A549 (cell line): ENCODE measurements at regions not wholly inside any gene's neighbourhood (a gene's known extent, or its start where the extent isn't known, plus 50 kb on each side); places are given as distances from the start of the nearest gene placed in this dataset.

Experiments used
- ATAC-seq, 2 experiments: fragments of 200-7000 bp in 1 of 2; fragments of >200 bp in 1 of 2; cut with Nextera tagmentation in 1 of 2; cut with Tn5 transposase in 1 of 2; 3 replicates each; pipeline versions ENCODE4 v1.8.0 to v1.9.1; 2018 to 2020; ENCODE audit warnings: mild to moderate bottlenecking in 1 of 2, moderate library complexity in 1 of 2
- CTCF ChIA-PET: fragments of 300-600 bp; sonication (Branson Sonifier 250); formaldehyde crosslinking; extraction: SDS; loops from one replicate; lab custom pipeline; 2021; ENCODE audit warnings: antibody characterized with exemption, inconsistent platforms; lab: Yijun Ruan, JAX
- POLR2A ChIA-PET: fragments of 350-600 bp; formaldehyde crosslinking; extraction: SDS; loops from one replicate; lab custom pipeline; 2021; ENCODE audit warnings: antibody characterized with exemption, inconsistent platforms; lab: Yijun Ruan, JAX
- DNase-seq, 2 experiments: peaks; one replicate each; pipeline versions ENCODE4 v3.0.0 to v3.0.0-alpha.2; 2011 to 2016; ENCODE audit warnings: low read depth in 1 of 2, low spot score in 1 of 2
- FAIRE-seq: peaks from 2 replicates; lab custom pipeline; 2011; peaks lifted over from hg19 to GRCh38; lab: Jason Lieb, UNC
- H3K27ac ChIP-seq, 2 experiments: fragments of >200 bp; sonication (Bioruptor Twin); formaldehyde crosslinking; 3 replicates each; pipeline ENCODE4 v1.5.1; 2016 to 2017
- H3K4me1 ChIP-seq: fragments of >200 bp; sonication (Bioruptor Twin); formaldehyde crosslinking; 3 replicates; pipeline ENCODE4 v1.6.1; 2016
- H3K4me2 ChIP-seq: fragments of >200 bp; sonication (Bioruptor Twin); formaldehyde crosslinking; 3 replicates; pipeline ENCODE4 v1.6.1; 2016
- H3K4me3 ChIP-seq: fragments of >200 bp; sonication (Bioruptor Twin); formaldehyde crosslinking; 3 replicates; pipeline ENCODE4 v1.5.1; 2016
- H3K9me3 ChIP-seq: fragments of >200 bp; sonication (Bioruptor Twin); formaldehyde crosslinking; 3 replicates; pipeline ENCODE4 v1.6.1; 2016
- BHLHE40 ChIP-seq: IDR thresholded peaks from 2 replicates; pipeline ENCODE4 v1.6.1; 2012; ENCODE audit warnings: low read depth, low read length, inconsistent platforms
- CBX2 ChIP-seq: fragments of 200-600 bp; sonication (generic); IDR thresholded peaks from 2 replicates; pipeline ENCODE4 v1.6.1; 2016; ENCODE audit warnings: low read depth, mild to moderate bottlenecking, borderline replicate concordance
- CEBPB ChIP-seq, 2 experiments: fragments of >200 bp in 1 of 2; sonication (Bioruptor Twin) in 1 of 2; formaldehyde crosslinking in 1 of 2; IDR thresholded peaks; 2 replicates each; pipeline ENCODE4 v1.6.1; 2012 to 2016
- CHD4 ChIP-seq: fragments of 200-600 bp; sonication (generic); IDR thresholded peaks from 2 replicates; pipeline ENCODE4 v1.6.1; 2016; ENCODE audit warnings: antibody characterized with exemption, mild to moderate bottlenecking, borderline replicate concordance
- CTCF ChIP-seq: fragments of >200 bp; sonication (Bioruptor Twin); formaldehyde crosslinking; IDR thresholded peaks from 3 replicates; pipeline ENCODE4 v1.5.1; 2016
- EHF ChIP-seq: fragments of 250-450 bp; sonication (Bioruptor Pico); IDR thresholded peaks from 2 replicates; pipeline ENCODE4 v1.5.0; 2020; ENCODE audit warnings: mild to moderate bottlenecking
- EHMT2 ChIP-seq: fragments of 200-600 bp; sonication (generic); IDR thresholded peaks from 2 replicates; pipeline ENCODE4 v1.6.1; 2016; ENCODE audit warnings: antibody characterized with exemption, low read depth, mild to moderate bottlenecking, moderate library complexity
- ESRRA ChIP-seq: fragments of 150-350 bp; IDR thresholded peaks from 2 replicates; pipeline ENCODE4 v1.6.1; 2014; ENCODE audit warnings: mild to moderate bottlenecking, low read length, borderline replicate concordance
- FOSL2 ChIP-seq, 2 experiments: fragments of 450-650 bp in 1 of 2; fragments of >200 bp in 1 of 2; sonication (Bioruptor Twin) in 1 of 2; formaldehyde crosslinking; IDR thresholded peaks; 2 replicates each; pipeline versions ENCODE4 v1.5.0 to v1.6.1; 2016 to 2020; ENCODE audit warnings: mild to moderate bottlenecking in 1 of 2, moderate library complexity in 1 of 2
- HDAC2 ChIP-seq: fragments of 200-600 bp; sonication (generic); IDR thresholded peaks from 2 replicates; pipeline ENCODE4 v1.6.1; 2016
- HOXB5 ChIP-seq: fragments of 250-450 bp; sonication (Bioruptor Pico); IDR thresholded peaks from 2 replicates; pipeline ENCODE4 v1.5.0; 2020; ENCODE audit warnings: mild to moderate bottlenecking, moderate library complexity
- MAZ ChIP-seq: fragments of 150-350 bp; IDR thresholded peaks from 2 replicates; pipeline ENCODE4 v1.6.1; 2014; ENCODE audit warnings: antibody characterized with exemption, low read depth, low read length, borderline replicate concordance
- NPAS2 ChIP-seq: fragments of 250-450 bp; sonication (Bioruptor Pico); IDR thresholded peaks from 2 replicates; pipeline ENCODE4 v1.8.0; 2022; ENCODE audit warnings: mild to moderate bottlenecking, moderate library complexity, borderline replicate concordance
- NR3C1 ChIP-seq: fragments of >200 bp; sonication (Bioruptor Twin); formaldehyde crosslinking; IDR thresholded peaks from 3 replicates; pipeline ENCODE4 v1.6.1; 2017
- PBX3 ChIP-seq: IDR thresholded peaks from 2 replicates; pipeline ENCODE4 v1.6.1; 2012
- POLR2AphosphoS2 ChIP-seq: conservative IDR thresholded peaks from 2 replicates; pipeline ENCODE4 v1.6.1; 2012; ENCODE audit warnings: low read length, improper control_type of control experiment, inconsistent platforms
- RARB ChIP-seq: fragments of 250-450 bp; sonication (Bioruptor Pico); IDR thresholded peaks from 2 replicates; pipeline ENCODE4 v1.8.0; 2021; ENCODE audit warnings: mild to moderate bottlenecking, moderate library complexity
- RFX5 ChIP-seq: fragments of 450-650 bp; IDR thresholded peaks from 2 replicates; pipeline ENCODE4 v1.7.1; 2014; ENCODE audit warnings: antibody characterized with exemption, mild to moderate bottlenecking, moderate library complexity
- SMC3 ChIP-seq: fragments of >200 bp; sonication (Bioruptor Twin); formaldehyde crosslinking; IDR thresholded peaks from 3 replicates; pipeline ENCODE4 v1.6.1; 2018; ENCODE audit warnings: inconsistent platforms
- USF2 ChIP-seq: fragments of 450-650 bp; IDR thresholded peaks from 2 replicates; pipeline ENCODE4 v1.6.1; 2014; ENCODE audit warnings: antibody characterized with exemption
- ZC3H11A ChIP-seq: fragments of 450-650 bp; IDR thresholded peaks from 2 replicates; pipeline ENCODE4 v1.6.1; 2014; ENCODE audit warnings: antibody characterized with exemption, mild to moderate bottlenecking
- ZFP36 ChIP-seq: fragments of 450-650 bp; IDR thresholded peaks from 2 replicates; pipeline ENCODE4 v1.6.1; 2014; ENCODE audit warnings: borderline replicate concordance; ENCODE audit not compliant: partially characterized antibody
- ZNF302 ChIP-seq: fragments of 250-450 bp; sonication (Bioruptor Pico); IDR thresholded peaks from 2 replicates; pipeline ENCODE4 v1.9.0; 2021; ENCODE audit warnings: inconsistent platforms, mild to moderate bottlenecking, moderate library complexity
- WGBS: methylation state at CpG from one replicate; pipeline ENCODE4 v1.1.6; 2017; ENCODE audit errors: missing lambda C conversion rate; 5-methylcytosine and 5-hydroxymethylcytosine counted together
- TF ChIP-seq, protein P1 (sequence below): fragments of 250-450 bp; sonication (Bioruptor Pico); IDR thresholded peaks from 2 replicates; pipeline ENCODE4 v1.5.0; 2020; ENCODE audit warnings: low read depth, mild to moderate bottlenecking, moderate library complexity
- TF ChIP-seq, protein P2 (sequence below): IDR thresholded peaks from 2 replicates; pipeline ENCODE4 v1.6.1; 2012
- TF ChIP-seq, protein P3 (sequence below): fragments of 250-450 bp; sonication (Bioruptor Pico); IDR thresholded peaks from 2 replicates; pipeline ENCODE4 v1.5.0; 2021; ENCODE audit warnings: mild to moderate bottlenecking, moderate library complexity, borderline replicate concordance

- ChIA-PET CTCF (no interaction called here), POLR2A (no interaction called here)
- no peak for FAIRE-seq
- TF ChIP-seq CTCF (no peak), RFX5 (no peak), ZNF302 (no peak), CHD4 (no peak), MAZ (no peak), ZFP36 (no peak), POLR2AphosphoS2 (no peak), USF2 (no peak), HOXB5 (no peak), ZC3H11A (no peak), EHMT2 (no peak), PBX3 (no peak), BHLHE40 (no peak), CBX2 (no peak), RARB (CRISPR knock-in tag) (no peak), FOSL2 (IDR thresholded peaks at IDR 0.05) (no peak), FOSL2 (CRISPR knock-in tag; IDR thresholded peaks at IDR 0.05) (no peak), NPAS2 (CRISPR knock-in tag) (no peak), CEBPB (IDR thresholded peaks at IDR 0.05) (no peak)
- TF ChIP-seq, protein P1, sequence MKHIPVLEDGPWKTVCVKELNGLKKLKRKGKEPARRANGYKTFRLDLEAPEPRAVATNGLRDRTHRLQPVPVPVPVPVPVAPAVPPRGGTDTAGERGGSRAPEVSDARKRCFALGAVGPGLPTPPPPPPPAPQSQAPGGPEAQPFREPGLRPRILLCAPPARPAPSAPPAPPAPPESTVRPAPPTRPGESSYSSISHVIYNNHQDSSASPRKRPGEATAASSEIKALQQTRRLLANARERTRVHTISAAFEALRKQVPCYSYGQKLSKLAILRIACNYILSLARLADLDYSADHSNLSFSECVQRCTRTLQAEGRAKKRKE (CRISPR knock-in tag) = no peak
- TF ChIP-seq, protein P2, sequence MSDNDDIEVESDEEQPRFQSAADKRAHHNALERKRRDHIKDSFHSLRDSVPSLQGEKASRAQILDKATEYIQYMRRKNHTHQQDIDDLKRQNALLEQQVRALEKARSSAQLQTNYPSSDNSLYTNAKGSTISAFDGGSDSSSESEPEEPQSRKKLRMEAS = no peak
- 5% methylated on average over 7 of the region's 7 CpGs for WGBS
- H3K27ac ChIP-seq = no peak overlapping the region
- no peak overlapping the region for H3K4me3 ChIP-seq
- ATAC-seq = no peak
- H3K4me2 ChIP-seq = no peak overlapping the region
- no peak for DNase-seq
- H3K9me3 ChIP-seq = no peaks in the 10 kb centered on the region
- H3K4me1 ChIP-seq = no peaks in the 10 kb centered on the region
Measured at GRCh38 chr1:112040891-112041740, 51.6 kb upstream of the KCND3 start.

DNA sequence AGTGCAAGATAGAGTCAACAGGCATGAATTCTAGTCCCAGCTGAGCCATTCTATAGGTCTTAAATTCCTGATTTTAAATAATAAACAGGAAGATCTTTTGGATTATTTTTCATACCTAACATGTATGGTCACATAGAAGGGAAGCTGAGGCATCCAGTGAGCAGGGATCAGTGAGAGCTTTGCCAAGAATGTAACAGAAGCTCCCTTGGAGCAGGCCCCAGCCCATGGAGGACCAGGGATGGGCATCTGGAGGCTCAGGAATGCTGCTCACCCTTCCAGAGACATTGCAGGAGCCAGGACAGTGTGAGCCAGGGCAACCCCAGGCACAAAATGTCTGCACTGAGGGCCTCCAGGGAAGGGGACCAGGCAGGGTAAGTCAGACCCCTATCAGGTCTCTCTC is 54.4 kb upstream of the KCND3 start:
- no peak overlapping the region for H3K27ac ChIP-seq
- H3K4me1 ChIP-seq = no peaks in the 10 kb centered on the region
- no peak overlapping the region for H3K4me2 ChIP-seq
- POLR2A ChIA-PET = no interaction called here
- H3K4me3 ChIP-seq = no peak overlapping the region
- H3K9me3 ChIP-seq = no peaks in the 10 kb centered on the region
- CTCF ChIA-PET = no interaction called here
- no peak for ATAC-seq
- DNase-seq = no peak
- no peak for FAIRE-seq
- TF ChIP-seq PBX3 (no peak), CTCF (no peak), HDAC2 (no peak), EHF (CRISPR knock-in tag) (no peak), RFX5 (no peak), HOXB5 (no peak), CHD4 (no peak), ESRRA (no peak), SMC3 (no peak), NR3C1 (no peak), CBX2 (no peak), ZFP36 (no peak)
- TF ChIP-seq, protein P3, sequence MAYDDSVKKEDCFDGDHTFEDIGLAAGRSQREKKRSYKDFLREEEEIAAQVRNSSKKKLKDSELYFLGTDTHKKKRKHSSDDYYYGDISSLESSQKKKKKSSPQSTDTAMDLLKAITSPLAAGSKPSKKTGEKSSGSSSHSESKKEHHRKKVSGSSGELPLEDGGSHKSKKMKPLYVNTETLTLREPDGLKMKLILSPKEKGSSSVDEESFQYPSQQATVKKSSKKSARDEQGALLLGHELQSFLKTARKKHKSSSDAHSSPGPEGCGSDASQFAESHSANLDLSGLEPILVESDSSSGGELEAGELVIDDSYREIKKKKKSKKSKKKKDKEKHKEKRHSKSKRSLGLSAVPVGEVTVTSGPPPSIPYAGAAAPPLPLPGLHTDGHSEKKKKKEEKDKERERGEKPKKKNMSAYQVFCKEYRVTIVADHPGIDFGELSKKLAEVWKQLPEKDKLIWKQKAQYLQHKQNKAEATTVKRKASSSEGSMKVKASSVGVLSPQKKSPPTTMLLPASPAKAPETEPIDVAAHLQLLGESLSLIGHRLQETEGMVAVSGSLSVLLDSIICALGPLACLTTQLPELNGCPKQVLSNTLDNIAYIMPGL (CRISPR knock-in tag) = no peak
